Daoy (cell line): ENCODE measurements at regions not wholly inside any gene's neighbourhood (a gene's known extent, or its start where the extent isn't known, plus 50 kb on each side); places are given as distances from the start of the nearest gene placed in this dataset.

ENCODE experiments used
- DNase-seq: peaks from one replicate; pipeline ENCODE4 v3.0.0-alpha.2; 2015; ENCODE audit warnings: low read depth

DNA sequence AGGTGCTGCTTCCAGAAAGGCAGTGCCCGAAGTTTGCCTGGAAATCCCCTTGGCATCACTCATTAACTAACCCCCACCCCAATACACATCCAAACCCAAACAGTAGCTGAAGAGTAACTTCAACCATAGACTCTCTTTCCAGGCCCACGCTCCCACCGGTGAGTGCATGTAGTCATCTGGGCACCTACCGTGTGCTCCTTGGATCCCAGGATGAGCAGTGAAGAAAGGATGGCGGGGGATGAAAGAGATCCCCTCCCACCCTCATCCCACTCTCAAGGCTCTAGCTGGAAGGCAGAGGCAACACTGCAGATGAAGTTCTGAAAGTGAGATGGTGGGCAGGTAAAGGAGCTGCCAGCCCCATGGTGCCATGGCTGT, 305.0 kb downstream of the SOX9 start:
- DNase-seq, result no peak

GRCh38 chr17:72426321-72426720, 305.5 kb downstream of the SOX9 start:
- DNase-seq, result no peak

DNA sequence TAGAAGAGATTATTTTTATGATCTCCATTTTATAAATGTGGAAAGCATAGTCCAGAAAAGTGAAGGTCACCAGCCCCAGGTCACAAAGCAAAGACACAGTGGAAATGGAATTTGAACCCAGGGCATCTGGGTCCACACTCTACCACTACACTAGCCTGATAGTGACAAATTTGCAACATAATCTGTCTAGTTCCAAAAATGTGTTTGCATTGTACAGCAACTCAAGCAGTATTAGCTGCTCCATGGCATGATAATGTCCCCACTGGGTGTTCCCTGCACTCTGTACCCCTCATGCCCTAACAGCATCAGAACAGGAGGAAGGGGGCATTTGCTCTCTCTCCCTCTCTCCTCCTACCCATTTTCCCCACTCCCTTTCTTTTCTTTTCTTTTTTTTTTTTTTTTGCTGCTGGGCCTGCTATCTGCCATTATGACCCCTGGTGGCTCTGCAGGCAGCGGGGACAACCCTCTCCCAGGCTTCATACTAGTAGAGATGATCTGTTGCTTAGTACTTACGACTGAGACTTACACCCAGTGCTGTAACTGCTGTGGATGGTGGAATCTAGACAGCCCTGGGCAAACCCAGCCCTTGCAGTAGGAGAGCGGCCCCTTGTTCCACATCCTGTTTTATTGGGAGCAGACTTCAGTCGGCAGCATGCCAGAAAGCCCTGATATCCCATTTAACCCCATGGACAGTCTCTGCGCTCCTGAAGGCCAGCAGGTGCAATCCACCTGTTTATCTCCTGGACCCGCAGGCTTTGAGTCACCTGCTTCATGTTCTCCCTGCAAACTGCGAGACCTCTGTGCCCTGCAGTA, 306.3 kb downstream of the SOX9 start:
- no peak for DNase-seq

DNA sequence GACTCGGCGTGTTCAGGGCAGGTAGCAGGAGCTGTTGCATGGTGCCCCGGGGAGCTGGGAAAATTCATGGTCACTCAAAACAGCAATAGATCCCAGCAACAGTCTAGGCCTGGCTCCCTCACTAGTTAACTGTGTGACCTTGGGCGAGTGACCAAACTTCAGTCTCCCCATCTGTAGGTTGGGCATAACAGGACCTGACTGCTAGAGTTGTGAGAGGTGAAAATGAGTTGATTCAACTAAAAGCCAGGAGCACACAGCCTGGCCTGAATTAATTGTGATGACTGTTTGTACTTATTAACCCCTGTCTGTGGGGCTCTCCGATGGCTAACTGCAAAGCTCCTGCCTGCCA, 306.9 kb downstream of the SOX9 start:
- DNase-seq, result no peak

GRCh38 chr17:72429066-72429638, 308.3 kb downstream of the SOX9 start:
- no peak for DNase-seq

GRCh38 chr17:72430611-72431432, 310.0 kb downstream of the SOX9 start:
- peak; percentile 25 for DNase-seq

DNA sequence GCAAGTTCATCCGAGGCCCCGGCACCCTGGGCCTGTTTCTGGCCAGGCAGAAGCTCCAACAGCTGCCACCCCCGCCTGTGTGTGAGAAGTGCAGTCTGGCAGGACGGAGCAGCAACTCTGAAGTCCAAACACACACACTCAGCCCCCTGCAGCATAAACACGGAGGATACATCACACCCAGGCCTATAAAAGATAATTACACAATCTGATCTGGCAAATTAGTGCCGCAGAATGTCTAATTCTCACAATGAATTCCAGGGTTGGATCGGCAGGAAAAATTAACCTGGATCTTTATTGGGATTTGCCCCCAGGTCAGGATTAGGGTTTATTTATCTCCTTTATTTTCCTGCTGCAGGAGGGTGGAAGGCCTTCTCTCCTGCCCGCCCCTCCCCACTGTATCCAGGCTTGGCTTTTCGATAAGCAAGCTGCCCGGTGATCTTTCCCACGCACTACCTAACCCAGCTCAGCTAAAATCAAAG, 311.4 kb downstream of the SOX9 start:
- DNase-seq, result peak; percentile 43

DNA sequence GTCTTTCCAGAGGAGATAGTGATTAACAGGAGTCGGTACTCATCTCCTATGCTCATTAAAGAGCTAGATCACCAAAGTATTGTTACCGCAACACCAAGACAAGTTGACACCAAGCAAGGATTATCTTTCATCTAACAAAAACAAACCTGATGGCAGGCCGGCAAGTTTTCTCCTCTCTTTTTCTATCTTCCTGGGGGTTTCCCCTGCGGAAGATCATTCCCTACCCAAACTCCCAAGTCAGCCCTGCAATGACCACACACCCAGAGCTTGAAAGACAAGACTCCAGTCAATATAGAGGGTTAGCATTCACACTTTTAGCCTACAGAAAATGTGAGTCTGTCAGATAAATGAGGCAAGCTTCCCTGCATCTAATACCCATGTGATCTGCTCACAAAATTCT, 312.1 kb downstream of the SOX9 start:
- peak; percentile 37 for DNase-seq

GRCh38 chr17:72433797-72434196, 313.0 kb downstream of the SOX9 start:
- no peak for DNase-seq

GRCh38 chr17:72434581-72434980, 313.8 kb downstream of the SOX9 start:
- no peak for DNase-seq

DNA sequence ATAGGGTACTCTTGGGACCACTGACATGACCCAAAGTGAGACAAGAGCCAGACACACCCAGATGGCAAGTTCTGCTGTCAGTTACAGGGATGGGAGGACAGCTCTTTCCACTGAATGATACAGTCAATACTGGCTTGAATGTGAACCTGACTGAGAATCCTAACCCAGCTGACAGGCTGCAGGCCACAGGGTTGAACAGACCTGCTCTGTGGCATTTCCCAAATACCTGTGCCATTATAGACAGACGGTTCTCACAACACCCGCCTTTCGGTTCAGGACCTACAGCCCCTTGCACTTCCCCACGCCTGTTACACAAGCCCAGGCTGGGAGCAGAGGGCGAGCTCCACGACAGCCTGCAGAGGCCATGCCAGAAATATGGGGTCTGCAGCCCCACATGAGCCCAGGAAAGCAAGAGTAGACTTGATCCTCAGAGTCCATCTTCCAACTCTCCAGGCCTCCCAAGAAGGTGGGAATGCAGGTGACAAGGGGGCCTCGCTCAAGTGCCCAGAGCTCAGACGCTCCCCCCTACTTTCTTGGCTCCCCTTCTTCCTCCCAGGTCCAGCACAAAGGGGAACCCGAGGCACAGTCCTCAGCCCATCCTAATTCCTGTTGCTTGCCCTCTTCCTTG, 314.3 kb downstream of the SOX9 start:
- DNase-seq, result no peak

GRCh38 chr17:72438783-72439182, 318.0 kb downstream of the SOX9 start:
- no peak for DNase-seq

GRCh38 chr17:72439893-72440502, 319.2 kb downstream of the SOX9 start:
- DNase-seq, result no peak

- no peak for DNase-seq
Observed at GRCh38 chr17:72440961-72441360, 320.1 kb downstream of the SOX9 start.

- DNase-seq, result no peak
Observed at GRCh38 chr17:72441909-72442308, 321.1 kb downstream of the SOX9 start.

DNA sequence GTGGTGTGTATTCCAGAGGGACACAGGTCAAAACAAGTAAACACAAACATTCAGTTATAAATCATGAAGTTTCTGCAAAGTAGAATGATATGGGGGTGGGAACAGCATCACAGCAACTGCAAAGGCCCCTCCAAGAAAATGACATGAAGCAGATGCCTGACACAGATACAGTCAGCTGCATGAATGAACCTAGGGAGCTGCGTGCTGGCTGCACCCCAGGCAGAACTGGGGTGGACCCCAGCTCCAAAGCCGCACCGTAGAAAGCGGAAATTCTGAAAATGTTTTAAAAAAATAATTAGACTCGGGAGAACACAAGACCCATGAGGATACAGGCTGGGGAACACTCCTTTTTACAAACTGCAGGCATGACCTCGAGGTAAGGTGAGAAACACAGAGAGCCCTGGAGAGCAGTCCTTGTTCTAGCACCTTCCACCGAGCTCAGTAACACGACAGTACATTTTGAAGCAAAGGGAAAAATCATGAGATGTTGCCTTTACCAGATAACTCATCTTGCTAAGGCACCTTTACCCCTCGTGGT, 323.8 kb downstream of the SOX9 start:
- DNase-seq, result no peak

DNA sequence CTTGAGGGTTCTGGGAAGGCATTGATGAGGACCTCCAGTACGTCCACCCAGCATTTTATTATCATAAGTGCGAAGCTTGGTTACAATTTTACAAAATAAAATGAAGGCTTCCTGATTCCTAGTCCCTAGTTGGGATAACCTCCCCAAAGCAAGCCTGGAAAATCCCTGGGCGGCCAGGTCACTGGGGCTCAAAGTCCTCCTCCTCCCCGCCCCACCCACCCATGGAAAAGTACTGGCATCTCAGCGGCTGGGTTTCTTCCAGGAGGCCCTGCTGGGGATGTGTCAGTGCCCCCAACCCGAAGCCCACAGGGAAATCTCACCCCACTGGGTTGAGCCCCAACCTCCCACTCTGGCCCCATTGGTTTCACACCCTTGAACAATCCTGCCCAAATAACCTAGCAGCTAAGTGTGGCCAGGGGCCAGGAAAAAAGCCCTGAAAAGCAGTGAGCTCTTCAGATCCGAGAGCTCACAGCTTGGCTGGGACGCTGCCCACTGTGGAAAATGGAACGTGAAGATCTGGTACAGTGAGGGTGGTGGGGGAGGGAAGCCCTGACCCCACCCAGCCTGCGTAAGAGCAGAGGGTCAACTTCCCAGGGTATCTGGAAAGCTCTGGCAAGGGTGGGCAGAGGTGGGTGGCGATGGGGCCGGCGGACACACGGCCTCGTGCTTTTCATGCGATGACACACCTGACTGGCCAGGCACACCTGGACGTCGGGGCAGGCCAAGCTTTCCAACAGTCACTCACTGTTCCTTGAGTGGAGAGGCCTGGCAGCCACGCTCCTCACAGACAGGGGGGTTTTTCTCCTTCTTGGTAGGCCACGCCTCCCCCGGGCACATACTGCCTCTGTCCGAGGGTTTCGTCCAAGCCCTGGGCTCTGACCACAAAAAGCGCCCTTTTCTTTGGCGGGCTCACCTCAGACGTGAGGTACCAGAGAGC, 324.5 kb downstream of the SOX9 start:
- no peak for DNase-seq

- DNase-seq, result no peak
Observed at GRCh38 chr17:72446118-72446517, 325.3 kb downstream of the SOX9 start.

DNA sequence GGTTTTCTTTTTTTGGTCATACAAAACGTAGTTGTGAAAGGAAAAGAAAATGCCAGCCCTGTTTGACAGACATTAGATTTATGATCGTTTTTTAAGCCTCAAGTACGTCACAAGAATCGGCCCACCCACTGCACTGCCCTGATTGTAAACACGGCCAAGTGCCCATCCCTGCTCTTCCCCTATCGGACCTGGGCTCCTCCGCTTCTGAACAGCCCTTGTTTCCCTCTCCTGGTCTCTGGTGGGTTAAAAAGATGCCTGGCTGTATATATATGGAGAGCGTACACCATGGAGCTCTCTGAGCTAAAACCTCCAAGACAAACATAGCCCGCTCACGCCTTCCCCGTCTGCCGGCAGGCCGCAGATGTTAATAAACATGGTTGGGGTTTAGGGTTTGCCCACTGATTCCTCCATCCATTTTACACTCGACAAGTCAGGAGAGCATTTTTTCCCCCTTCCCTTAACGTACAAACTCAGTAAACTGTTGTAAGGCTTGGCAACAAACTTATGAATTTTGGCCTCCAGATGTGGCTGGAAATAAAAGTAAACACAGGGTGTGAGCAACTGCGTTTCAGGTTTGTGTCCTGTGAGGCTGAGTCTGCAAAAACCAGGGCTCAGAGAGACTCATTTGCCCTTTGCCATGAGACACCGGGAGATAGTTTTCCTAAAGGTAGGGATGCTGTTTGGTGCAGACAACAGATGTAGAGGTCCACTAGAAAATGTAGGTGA, 325.9 kb downstream of the SOX9 start:
- no peak for DNase-seq

DNA sequence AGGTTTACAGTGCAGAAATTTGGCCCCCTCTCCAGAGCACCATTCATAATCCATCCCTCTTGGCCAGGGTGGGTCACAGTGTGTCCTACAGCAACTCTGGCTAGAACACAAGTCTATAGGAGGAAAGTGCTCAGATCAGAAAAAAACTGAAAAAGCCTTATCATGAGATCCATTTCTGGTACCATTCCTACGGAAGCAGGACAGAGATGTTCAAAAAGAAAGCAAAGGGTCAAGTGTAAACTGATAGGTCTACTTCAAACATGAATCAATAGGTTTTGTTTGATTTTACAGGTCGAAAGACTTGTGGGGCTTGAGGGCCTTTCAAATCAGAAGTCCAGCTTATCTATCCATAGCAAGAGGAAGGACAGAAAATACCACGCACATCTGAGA, 326.4 kb downstream of the SOX9 start:
- no peak for DNase-seq
